Omental fat pad (tissue), 3 donors: ENCODE measurements at regions not wholly inside any gene's neighbourhood (a gene's known extent, or its start where the extent isn't known, plus 50 kb on each side); places are given as distances from the start of the nearest gene placed in this dataset.

Experiments
- ATAC-seq: fragments of 150-250 bp; one replicate; pipeline ENCODE4 v1.9.1; 2016; ENCODE audit warnings: mild to moderate bottlenecking, moderate library complexity; ENCODE audit not compliant: low FRiP score
- DNase-seq: peaks from one replicate; pipeline ENCODE4 v3.0.0-alpha.2; 2019; ENCODE audit warnings: low spot score
- TF ChIP-seq, protein P1 (sequence below), 3 donors: fragments of 450-650 bp; IDR thresholded peaks; one replicate each; pipeline ENCODE4 v1.5.1; 2016 to 2017; ENCODE audit warnings: antibody characterized with exemption in 3 of 3, mild to moderate bottlenecking in 3 of 3, moderate library complexity in 2 of 3

DNA sequence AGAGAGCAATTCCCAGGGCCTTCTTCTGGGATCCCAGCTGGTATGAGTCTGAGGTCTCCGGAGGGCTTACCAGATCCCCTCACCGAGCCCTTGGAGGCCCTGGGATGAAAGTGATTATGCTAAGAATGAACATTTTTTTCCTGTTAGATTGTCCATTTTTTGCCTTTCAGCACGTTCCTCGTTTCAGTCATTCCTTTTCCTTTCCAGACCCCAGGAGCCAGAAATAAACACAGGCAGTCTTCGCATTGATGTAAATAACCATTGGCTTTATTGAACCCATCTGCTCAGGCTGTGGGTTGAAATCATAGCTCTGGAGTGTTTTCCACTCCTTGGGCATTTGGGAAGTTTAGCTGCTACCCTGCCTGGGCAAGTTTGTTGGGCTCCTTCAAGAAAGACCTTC, 320.9 kb upstream of the AUTS2 start:
- TF ChIP-seq, protein P1, sequence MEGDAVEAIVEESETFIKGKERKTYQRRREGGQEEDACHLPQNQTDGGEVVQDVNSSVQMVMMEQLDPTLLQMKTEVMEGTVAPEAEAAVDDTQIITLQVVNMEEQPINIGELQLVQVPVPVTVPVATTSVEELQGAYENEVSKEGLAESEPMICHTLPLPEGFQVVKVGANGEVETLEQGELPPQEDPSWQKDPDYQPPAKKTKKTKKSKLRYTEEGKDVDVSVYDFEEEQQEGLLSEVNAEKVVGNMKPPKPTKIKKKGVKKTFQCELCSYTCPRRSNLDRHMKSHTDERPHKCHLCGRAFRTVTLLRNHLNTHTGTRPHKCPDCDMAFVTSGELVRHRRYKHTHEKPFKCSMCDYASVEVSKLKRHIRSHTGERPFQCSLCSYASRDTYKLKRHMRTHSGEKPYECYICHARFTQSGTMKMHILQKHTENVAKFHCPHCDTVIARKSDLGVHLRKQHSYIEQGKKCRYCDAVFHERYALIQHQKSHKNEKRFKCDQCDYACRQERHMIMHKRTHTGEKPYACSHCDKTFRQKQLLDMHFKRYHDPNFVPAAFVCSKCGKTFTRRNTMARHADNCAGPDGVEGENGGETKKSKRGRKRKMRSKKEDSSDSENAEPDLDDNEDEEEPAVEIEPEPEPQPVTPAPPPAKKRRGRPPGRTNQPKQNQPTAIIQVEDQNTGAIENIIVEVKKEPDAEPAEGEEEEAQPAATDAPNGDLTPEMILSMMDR (IDR thresholded peaks at IDR 0.05): no peak
- ATAC-seq (no peak), DNase-seq (no peak)

DNA sequence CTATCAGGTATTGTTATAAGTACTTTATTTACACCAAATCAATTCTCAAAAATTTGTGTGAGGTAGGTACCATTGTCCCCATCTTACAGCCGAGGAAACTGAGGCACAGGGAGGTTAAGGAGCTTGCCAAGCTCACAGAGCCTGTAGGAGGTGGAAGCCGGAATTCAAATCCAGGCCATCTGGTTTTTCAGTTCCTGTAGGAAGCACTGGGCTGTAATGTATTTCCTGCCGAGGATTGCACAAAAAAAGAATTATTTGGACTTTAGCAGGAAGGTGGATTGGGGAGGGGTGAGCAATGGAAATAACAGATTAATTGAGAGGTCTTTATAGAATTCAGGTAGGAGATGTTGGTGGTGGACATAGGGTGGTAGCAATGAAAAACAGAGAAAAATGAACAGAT, 315.3 kb upstream of the AUTS2 start:
- TF ChIP-seq, protein P1 (IDR thresholded peaks at IDR 0.05): no peak
- DNase-seq: no peak
- no peak for ATAC-seq

DNA sequence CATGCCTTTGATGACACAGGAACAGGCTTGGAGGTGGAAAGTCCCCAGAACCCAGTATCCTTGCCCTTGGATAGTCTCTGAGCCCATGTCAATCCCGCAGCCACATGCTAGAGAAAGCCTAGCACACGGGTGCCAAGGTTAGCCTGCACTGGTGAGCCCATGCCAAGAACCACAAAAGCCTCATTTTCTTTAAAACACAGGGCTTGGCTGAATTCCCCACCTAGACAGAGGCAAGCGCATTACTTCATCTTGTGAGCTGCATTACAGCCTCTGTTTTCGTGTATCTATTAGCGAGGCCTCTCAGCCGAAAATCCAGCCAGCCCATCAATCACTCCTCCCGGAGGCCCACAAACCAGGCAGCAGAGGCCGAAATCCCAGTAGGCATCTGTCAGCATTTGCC, 314.9 kb upstream of the AUTS2 start:
- DNase-seq: no peak
- ATAC-seq: no peak
- TF ChIP-seq, protein P1 (IDR thresholded peaks at IDR 0.05): no peak

DNA sequence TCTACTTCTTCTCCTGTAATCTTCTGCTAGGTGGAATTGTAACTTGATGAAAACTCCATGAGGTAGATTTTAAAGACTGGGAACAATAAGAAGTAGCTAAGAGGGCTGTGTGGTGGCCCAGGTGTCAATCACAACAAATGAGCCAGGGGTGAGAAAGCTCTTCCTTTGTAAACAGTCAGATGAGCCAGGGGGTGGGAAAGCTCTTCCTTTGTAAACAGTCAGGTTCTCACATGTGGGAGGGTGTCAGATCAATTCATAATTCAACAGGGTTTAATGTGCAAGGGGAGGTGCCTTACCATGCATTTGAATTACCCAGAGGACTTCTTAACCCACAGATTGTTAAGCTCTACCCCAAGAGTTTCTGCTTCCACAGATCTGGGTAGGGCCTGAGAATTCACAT, 312.4 kb upstream of the AUTS2 start:
- ATAC-seq (no peak), DNase-seq (no peak)
- TF ChIP-seq, protein P1 (IDR thresholded peaks at IDR 0.05): no peak

DNA sequence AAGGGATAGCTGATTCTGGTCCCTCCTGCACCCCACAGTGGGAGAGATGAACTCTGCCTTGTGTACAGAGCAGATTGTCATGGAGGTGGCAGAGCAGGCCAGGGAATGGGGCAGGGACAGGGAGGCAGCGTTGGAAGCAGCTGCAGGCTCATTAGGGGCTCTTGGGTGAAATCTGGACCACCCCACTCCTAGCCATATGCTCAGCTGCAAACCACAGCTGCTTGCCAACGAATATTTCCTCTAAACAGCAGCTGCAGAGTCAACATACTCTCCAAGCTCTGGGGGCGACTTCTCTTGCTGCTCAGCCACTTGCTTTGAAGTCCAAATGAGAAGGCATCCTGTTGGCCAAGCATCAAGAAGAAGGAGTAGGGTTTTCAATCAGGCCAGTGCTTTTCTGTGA, 302.3 kb upstream of the AUTS2 start:
- TF ChIP-seq, protein P1 (IDR thresholded peaks at IDR 0.05): no peak
- no peak for ATAC-seq

DNA sequence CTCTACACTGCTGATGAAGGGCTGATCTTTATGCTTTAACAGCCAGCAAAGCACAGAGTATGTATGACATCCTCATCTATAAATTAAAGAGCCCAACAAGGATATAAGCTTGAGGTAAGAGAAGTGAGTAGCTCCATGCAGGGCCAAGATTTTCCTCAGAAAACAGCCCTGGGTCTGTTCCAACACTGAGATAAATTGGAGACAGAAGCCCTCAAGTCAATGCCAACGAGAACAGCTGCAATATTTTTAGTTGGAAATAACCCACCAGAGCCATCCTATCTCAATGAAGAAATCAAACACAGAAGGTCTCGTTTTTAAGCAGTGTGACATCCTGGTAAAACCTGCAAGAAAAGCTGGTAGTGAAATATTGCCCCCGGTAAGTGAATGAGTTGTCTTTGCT, 297.0 kb upstream of the AUTS2 start:
- DNase-seq (no peak), ATAC-seq (no peak)
- TF ChIP-seq, protein P1 (IDR thresholded peaks at IDR 0.05): no peak

More for the DNA sequence above, 302.3 kb upstream of the AUTS2 start:
- no peak for DNase-seq

DNA sequence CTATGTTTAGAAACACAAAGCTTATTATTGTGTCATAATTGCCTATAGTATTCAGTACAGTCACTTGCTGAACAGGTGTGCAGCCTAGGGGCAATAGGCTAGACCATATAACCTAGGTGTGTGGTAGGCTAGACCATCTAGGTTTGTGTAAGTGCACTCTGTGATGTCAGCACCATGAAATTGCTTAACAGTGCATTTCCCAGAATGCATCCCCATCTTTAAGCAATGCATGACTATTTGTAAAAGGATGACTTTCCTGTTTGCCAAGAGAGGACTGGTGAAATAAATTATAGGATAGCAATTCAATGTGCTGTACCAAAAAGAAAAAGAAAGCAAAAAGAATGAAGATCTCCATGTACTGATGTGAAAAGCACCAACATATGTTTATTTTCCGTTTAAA, 288.7 kb upstream of the AUTS2 start:
- ATAC-seq (no peak), DNase-seq (no peak)
- TF ChIP-seq, protein P1 (IDR thresholded peaks at IDR 0.05): no peak
